ENCODE measurements at regions not wholly inside any gene's neighbourhood (a gene's known extent, or its start where the extent isn't known, plus 50 kb on each side); places are given as distances from the start of the nearest gene placed in this dataset.

DNA sequence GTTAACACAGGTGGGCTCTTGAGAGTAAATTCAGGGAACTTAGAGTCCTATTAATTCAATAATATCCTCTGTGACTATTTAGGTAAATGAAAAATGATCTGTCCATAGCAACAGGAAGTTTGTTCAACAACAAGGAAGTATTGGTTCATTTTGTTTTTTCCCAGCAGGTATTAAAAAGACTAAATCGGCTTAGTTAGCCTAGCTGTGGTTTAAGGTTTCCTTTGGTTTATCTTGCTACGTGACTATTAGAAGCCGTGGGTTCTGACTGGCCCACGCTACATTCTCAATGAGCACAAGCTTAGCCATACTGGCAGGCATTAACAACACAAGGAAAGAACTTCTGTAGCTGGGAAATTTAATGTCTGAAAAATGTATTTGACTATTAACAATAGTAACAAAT is 168.8 kb upstream of the HS3ST1 start:
- Histone ChIP-seq H3K9me1 (ENCODE audit: insufficient read depth, low read length) (no peaks in the 10 kb centered on the region), H3K18ac (ENCODE audit: low read depth, low read length) (no peak overlapping the region), H2AK5ac (ENCODE audit: low read depth, low read length) (no peak overlapping the region), H2BK5ac (ENCODE audit: low read depth, low read length, poor library complexity, severe bottlenecking) (no peak overlapping the region), H2AK9ac (replicated peaks; ENCODE audit: low read depth, low read length, poor library complexity) (no peak overlapping the region), H2AFZ (replicated peaks; ENCODE audit: low read length, poor library complexity) (no peak overlapping the region), H3K9ac (ENCODE audit: low read depth, low read length) (no peak overlapping the region), H3K23ac (ENCODE audit: low read depth, low read length) (no peak overlapping the region), H2BK20ac (ENCODE audit: low read depth, low read length) (no peak overlapping the region), H4K8ac (ENCODE audit: low read depth in 2 of 2, low read length in 2 of 2) (no peak overlapping the region), H3K4me1 (ENCODE audit: control insufficient read depth, insufficient read depth, low read length) (no peaks in the 10 kb centered on the region), H2BK15ac (ENCODE audit: low read depth, low read length) (no peak overlapping the region; the same call in 2 of the 3 replicates), H3K36me3 (ENCODE audit: control insufficient read depth, insufficient read depth, low read length) (no peaks in the 10 kb centered on the region), H3K4ac (ENCODE audit: low read depth, low read length) (no peak overlapping the region), H4K5ac (ENCODE audit: low read depth, low read length) (no peak overlapping the region), H3K4me2 (ENCODE audit: low read depth, low read length) (no peak overlapping the region), H3K14ac (replicated peaks; ENCODE audit: low read depth, low read length) (no peak overlapping the region), H4K91ac (ENCODE audit: insufficient read depth, low read depth, low read length) (no peak overlapping the region), H4K20me1 (ENCODE audit: insufficient read depth, low read length) (no peaks in the 10 kb centered on the region), H3K79me1 (ENCODE audit: low read depth in 1 of 2, low read length in 2 of 2) (no peaks in the 10 kb centered on the region), H3K9me3 (ENCODE audit: control insufficient read depth, insufficient read depth, low read length) (no peaks in the 10 kb centered on the region), H3K27me3 (ENCODE audit: control insufficient read depth, insufficient read depth, low read length) (no peaks in the 10 kb centered on the region), H2BK120ac (ENCODE audit: low read depth, low read length) (no peak overlapping the region), H3K4me3 (ENCODE audit: insufficient read depth, low read depth, low read length) (no peak overlapping the region), H3K56ac (ENCODE audit: extremely low read depth, insufficient read depth, low read length) (no peak overlapping the region), H3K27ac (ENCODE audit: insufficient read depth, low read length) (no peak overlapping the region)
- no TSS peak for BruUV-seq (replicated peaks)
- CTCF ChIA-PET, result no interaction called here
- no peak for TF ChIP-seq FOS (IDR thresholded peaks at IDR 0.05; ENCODE audit: low read depth, low read length)
- TF ChIP-seq MXI1 (IDR thresholded peaks at IDR 0.05; ENCODE audit: borderline replicate concordance, low read depth, low read length), result no peak
- TF ChIP-seq CEBPB (IDR thresholded peaks at IDR 0.05; ENCODE audit: low read depth, low read length), result no peak
- TF ChIP-seq, protein P1, sequence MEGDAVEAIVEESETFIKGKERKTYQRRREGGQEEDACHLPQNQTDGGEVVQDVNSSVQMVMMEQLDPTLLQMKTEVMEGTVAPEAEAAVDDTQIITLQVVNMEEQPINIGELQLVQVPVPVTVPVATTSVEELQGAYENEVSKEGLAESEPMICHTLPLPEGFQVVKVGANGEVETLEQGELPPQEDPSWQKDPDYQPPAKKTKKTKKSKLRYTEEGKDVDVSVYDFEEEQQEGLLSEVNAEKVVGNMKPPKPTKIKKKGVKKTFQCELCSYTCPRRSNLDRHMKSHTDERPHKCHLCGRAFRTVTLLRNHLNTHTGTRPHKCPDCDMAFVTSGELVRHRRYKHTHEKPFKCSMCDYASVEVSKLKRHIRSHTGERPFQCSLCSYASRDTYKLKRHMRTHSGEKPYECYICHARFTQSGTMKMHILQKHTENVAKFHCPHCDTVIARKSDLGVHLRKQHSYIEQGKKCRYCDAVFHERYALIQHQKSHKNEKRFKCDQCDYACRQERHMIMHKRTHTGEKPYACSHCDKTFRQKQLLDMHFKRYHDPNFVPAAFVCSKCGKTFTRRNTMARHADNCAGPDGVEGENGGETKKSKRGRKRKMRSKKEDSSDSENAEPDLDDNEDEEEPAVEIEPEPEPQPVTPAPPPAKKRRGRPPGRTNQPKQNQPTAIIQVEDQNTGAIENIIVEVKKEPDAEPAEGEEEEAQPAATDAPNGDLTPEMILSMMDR (conservative IDR thresholded peaks at IDR 0.05; ENCODE audit: low read depth, low read length), result no peak
- no peak for TF ChIP-seq NFE2L2 (IDR thresholded peaks at IDR 0.05; ENCODE audit: low read depth, low read length)
- TF ChIP-seq MAZ (IDR thresholded peaks at IDR 0.05; ENCODE audit: borderline replicate concordance, low read depth, low read length), result no peak
- no peak for TF ChIP-seq MAFK (IDR thresholded peaks at IDR 0.05; ENCODE audit: low read depth, low read length)
- TF ChIP-seq POLR2A (IDR thresholded peaks at IDR 0.05; ENCODE audit: low read depth, low read length), result no peak
- no peak for TF ChIP-seq RAD21 (IDR thresholded peaks at IDR 0.05; ENCODE audit: low read length)
- ATAC-seq (ENCODE audit: low read depth) (no peak), DNase-seq (no peak)
- POLR2A ChIA-PET (ENCODE audit: unreplicated experiment), result no interaction called here
- intact Hi-C loops (cut with micrococcal nuclease), result no loop called here
- WGBS, 2 experiments (ENCODE audit: extremely low coverage in 2 of 2, insufficient read length in 1 of 2), result no CpG with 5 or more reads among the region's 4 CpGs
- dilution Hi-C loops (cut with HindIII; ENCODE audit: low sequenced_read_pairs, unreplicated experiment), result no loop called here
- in situ Hi-C loops (cut with MboI; ENCODE audit: low sequenced_read_pairs), result no loop called here
